Esophagus squamous epithelium (tissue), 4 donors: ENCODE measurements at regions not wholly inside any gene's neighbourhood (a gene's known extent, or its start where the extent isn't known, plus 50 kb on each side); places are given as distances from the start of the nearest gene placed in this dataset.

ENCODE experiments used
- CTCF ChIP-seq, 6 experiments: fragments of 450-650 bp in 4 of 6; fragments of 200-600 bp in 2 of 6; sonication (generic) in 2 of 6; IDR thresholded peaks; one replicate each; pipeline ENCODE4 v1.5.1; 2016 to 2019; ENCODE audit warnings: antibody characterized with exemption in 6 of 6, mild to moderate bottlenecking in 4 of 6, moderate library complexity in 4 of 6
- POLR2A ChIP-seq, 4 donors: fragments of 450-650 bp; IDR thresholded peaks; one replicate each; pipeline ENCODE4 v1.6.1; 2017; ENCODE audit warnings: antibody characterized with exemption in 4 of 4, mild to moderate bottlenecking in 4 of 4, moderate library complexity in 3 of 4

- no peak for TF ChIP-seq POLR2A (IDR thresholded peaks at IDR 0.05)
- no peak for TF ChIP-seq CTCF (IDR thresholded peaks at IDR 0.05)
Measured at GRCh38 chr18:39033312-39033711, 1467.7 kb upstream of the CELF4 start.
